ENCODE measurements at regions not wholly inside any gene's neighbourhood (a gene's known extent, or its start where the extent isn't known, plus 50 kb on each side); places are given as distances from the start of the nearest gene placed in this dataset.

DNA sequence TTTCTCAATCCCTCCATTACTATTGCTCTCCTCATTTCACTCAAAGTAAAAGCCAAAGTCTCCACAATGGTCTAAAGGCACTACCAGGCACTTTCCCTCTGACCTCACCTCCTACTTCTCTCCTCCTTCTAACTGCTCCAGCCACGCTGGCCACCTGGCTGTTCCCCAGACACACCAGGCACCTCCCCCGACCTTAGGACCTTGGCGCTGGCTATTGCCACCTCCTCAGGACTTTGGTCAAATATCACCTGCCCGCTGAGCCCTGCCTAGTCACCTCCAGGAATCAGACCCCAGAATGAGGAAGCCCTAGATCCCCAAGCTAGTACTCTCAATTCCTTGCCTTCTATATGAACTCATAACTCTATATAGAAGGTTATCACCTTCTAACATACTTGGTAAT is 66.2 kb upstream of the STEAP1B start:
- Histone ChIP-seq H3K4me1 (replicated peaks; ENCODE audit: insufficient read depth) (peaks cover 70% of the 10 kb centered on the region), H3K4me2 (peak overlapping the region; percentile 84)

DNA sequence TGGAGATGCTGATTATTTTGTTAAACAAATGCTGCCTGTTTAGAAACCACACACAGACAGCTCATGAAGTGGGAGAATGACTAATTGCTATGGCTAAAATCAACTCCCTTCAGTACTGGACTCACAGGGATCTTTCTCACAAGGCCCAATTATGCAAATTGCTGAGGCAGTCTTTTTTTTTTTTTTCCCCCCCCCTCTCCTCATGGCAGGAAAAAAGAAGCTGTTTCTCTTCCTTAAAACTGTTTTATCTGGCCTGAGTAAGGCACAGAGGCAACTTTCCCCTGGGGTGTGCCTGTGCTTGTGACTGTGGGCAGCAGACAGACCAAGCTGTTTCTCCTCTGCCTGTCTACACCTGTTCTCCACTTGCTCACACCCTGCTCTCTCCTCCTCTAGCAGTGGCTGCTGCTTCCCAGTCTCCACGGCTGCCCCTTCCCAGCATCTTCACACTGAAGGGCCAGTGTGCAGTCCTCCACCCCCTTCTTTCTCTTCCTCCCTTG is 65.4 kb upstream of the STEAP1B start:
- TF ChIP-seq, protein P1, sequence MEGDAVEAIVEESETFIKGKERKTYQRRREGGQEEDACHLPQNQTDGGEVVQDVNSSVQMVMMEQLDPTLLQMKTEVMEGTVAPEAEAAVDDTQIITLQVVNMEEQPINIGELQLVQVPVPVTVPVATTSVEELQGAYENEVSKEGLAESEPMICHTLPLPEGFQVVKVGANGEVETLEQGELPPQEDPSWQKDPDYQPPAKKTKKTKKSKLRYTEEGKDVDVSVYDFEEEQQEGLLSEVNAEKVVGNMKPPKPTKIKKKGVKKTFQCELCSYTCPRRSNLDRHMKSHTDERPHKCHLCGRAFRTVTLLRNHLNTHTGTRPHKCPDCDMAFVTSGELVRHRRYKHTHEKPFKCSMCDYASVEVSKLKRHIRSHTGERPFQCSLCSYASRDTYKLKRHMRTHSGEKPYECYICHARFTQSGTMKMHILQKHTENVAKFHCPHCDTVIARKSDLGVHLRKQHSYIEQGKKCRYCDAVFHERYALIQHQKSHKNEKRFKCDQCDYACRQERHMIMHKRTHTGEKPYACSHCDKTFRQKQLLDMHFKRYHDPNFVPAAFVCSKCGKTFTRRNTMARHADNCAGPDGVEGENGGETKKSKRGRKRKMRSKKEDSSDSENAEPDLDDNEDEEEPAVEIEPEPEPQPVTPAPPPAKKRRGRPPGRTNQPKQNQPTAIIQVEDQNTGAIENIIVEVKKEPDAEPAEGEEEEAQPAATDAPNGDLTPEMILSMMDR (conservative IDR thresholded peaks at IDR 0.05): no peak
- no peak for TF ChIP-seq EZH2 (IDR thresholded peaks at IDR 0.05; ENCODE audit: low read depth)
- BruUV-seq (replicated peaks): no TSS peak
- intact Hi-C loops (cut with micrococcal nuclease; ENCODE audit: unreplicated experiment): no loop called here
- POLR2A ChIA-PET (ENCODE audit: unreplicated experiment): interaction anchor here (0.5 to 0.7 kb wide), 2 partner anchors 102 to 127 kb away, joined by 7 to 25 read pairs; no protein-coding TSS in a partner anchor
- H3K4me3 ChIP-seq: peak overlapping the region; percentile 54; the same call in 1 of the 2 replicates
- no peaks in the 10 kb centered on the region for H3K36me3 ChIP-seq (ENCODE audit: low read depth)
- CTCF ChIA-PET: interaction anchor here (0.6 kb wide), 3 partner anchors 13 to 905 kb away, joined by 3 to 6 read pairs (median 5); partner anchors contain the start of gene IGF2BP3
- H4K20me1 ChIP-seq (ENCODE audit: insufficient read depth): no peaks in the 10 kb centered on the region
- no peak overlapping the region for H2AFZ ChIP-seq
- H3K9me2 ChIP-seq (ENCODE audit: insufficient read depth): no peaks in the 10 kb centered on the region
- no peaks in the 10 kb centered on the region for H3K27me3 ChIP-seq (ENCODE audit: insufficient read depth, low read depth)
- H3K4me2 ChIP-seq: peak overlapping the region; percentile 84
- peak in 1 of 2 experiments; percentile 89 for DNase-seq
- H3K79me2 ChIP-seq (ENCODE audit: low read depth): no peaks in the 10 kb centered on the region
- H3K9me3 ChIP-seq (ENCODE audit: insufficient read depth, low read depth): no peaks in the 10 kb centered on the region
- H3K27ac ChIP-seq: peak overlapping the region; percentile 84
- peaks cover 59% of the 10 kb centered on the region for H3F3A ChIP-seq (ENCODE audit: insufficient read depth, low read depth)
- H3K4me1 ChIP-seq (replicated peaks; ENCODE audit: insufficient read depth): peaks cover 70% of the 10 kb centered on the region

More for the DNA sequence above, 66.2 kb upstream of the STEAP1B start:
- Histone ChIP-seq H3K79me2 (ENCODE audit: low read depth) (no peaks in the 10 kb centered on the region), H3K9me2 (ENCODE audit: insufficient read depth) (no peaks in the 10 kb centered on the region), H3K36me3 (ENCODE audit: low read depth) (no peaks in the 10 kb centered on the region), H3K27me3 (ENCODE audit: insufficient read depth, low read depth) (no peaks in the 10 kb centered on the region), H3K27ac (0 out of 2 replicates have a peak overlapping the region, but pooled peaks have one; percentile 84), H3K9me3 (ENCODE audit: insufficient read depth, low read depth) (no peaks in the 10 kb centered on the region), H3K4me3 (no peak overlapping the region), H4K20me1 (ENCODE audit: insufficient read depth) (no peaks in the 10 kb centered on the region), H2AFZ (no peak overlapping the region), H3F3A (ENCODE audit: insufficient read depth, low read depth) (peaks cover 59% of the 10 kb centered on the region)
- intact Hi-C loops (cut with micrococcal nuclease; ENCODE audit: unreplicated experiment): no loop called here
- BruUV-seq (replicated peaks): no TSS peak
- ChIA-PET POLR2A (ENCODE audit: unreplicated experiment) (no interaction called here), CTCF (no interaction called here)
- TF ChIP-seq EZH2 (IDR thresholded peaks at IDR 0.05; ENCODE audit: low read depth): no peak
- TF ChIP-seq, protein P1 (conservative IDR thresholded peaks at IDR 0.05): no peak
- DNase-seq: peak in 1 of 2 experiments; percentile 50

GRCh38 chr7:22564511-22565045 is 64.6 kb upstream of the STEAP1B start:
- Histone ChIP-seq H3K27ac (peak overlapping the region; percentile 84), H3K4me3 (peak overlapping the region; percentile 54; the same call in 1 of the 2 replicates), H3K4me1 (replicated peaks; ENCODE audit: insufficient read depth) (peaks cover 73% of the 10 kb centered on the region), H3K4me2 (peak overlapping the region; percentile 84), H3K9me3 (ENCODE audit: insufficient read depth, low read depth) (no peaks in the 10 kb centered on the region), H3K27me3 (ENCODE audit: insufficient read depth, low read depth) (no peaks in the 10 kb centered on the region), H4K20me1 (ENCODE audit: insufficient read depth) (no peaks in the 10 kb centered on the region), H3F3A (ENCODE audit: insufficient read depth, low read depth) (peaks cover 61% of the 10 kb centered on the region), H2AFZ (peak overlapping the region; percentile 70; the same call in 1 of the 2 replicates), H3K9me2 (ENCODE audit: insufficient read depth) (no peaks in the 10 kb centered on the region), H3K79me2 (ENCODE audit: low read depth) (no peaks in the 10 kb centered on the region), H3K36me3 (ENCODE audit: low read depth) (no peaks in the 10 kb centered on the region)
- POLR2A ChIA-PET (ENCODE audit: unreplicated experiment): interaction anchor here (0.7 kb wide), 2 partner anchors 14 to 128 kb away, joined by 5 to 25 read pairs; no protein-coding TSS in a partner anchor
- CTCF ChIA-PET: interaction anchor here (0.6 to 5.2 kb wide), 2 partner anchors 18 to 162 kb away, joined by 3 to 113 read pairs; partner anchors contain the start of gene IL6
- no TSS peak for BruUV-seq (replicated peaks)
- intact Hi-C loops (cut with micrococcal nuclease; ENCODE audit: unreplicated experiment): loop anchor here (1.0 to 5.0 kb wide), 3 partner anchors 8 to 618 kb away; partner anchors contain the start of genes HYCC1 and NUP42
- DNase-seq: peak in 1 of 2 experiments; percentile 65
- TF ChIP-seq, protein P1 (conservative IDR thresholded peaks at IDR 0.05): no peak
- TF ChIP-seq EZH2 (IDR thresholded peaks at IDR 0.05; ENCODE audit: low read depth): no peak
